HL-60 (cell line): ENCODE measurements at regions not wholly inside any gene's neighbourhood (a gene's known extent, or its start where the extent isn't known, plus 50 kb on each side); places are given as distances from the start of the nearest gene placed in this dataset.

Experiments used
- DNase-seq, 2 experiments: peaks; one replicate each; pipeline ENCODE4 v3.0.0-alpha.2; 2010 to 2020; ENCODE audit warnings: low read depth in 1 of 2, low spot score in 1 of 2
- H3K27ac ChIP-seq: fragments of 250-450 bp; sonication (Bioruptor Pico); replicated peaks from 2 replicates; pipeline ENCODE4 v1.5.1; 2020; ENCODE audit warnings: mild to moderate bottlenecking, moderate library complexity
- H3K27me3 ChIP-seq: fragments of 250-450 bp; sonication (Bioruptor Pico); 2 replicates; pipeline ENCODE4 v1.5.1; 2021; ENCODE audit warnings: mild to moderate bottlenecking, moderate library complexity; ENCODE audit not compliant: insufficient read depth, poor library complexity, severe bottlenecking
- H3K4me3 ChIP-seq: replicated peaks from 2 replicates; pipeline ENCODE4 v1.5.1; 2011; ENCODE audit warnings: mild to moderate bottlenecking, control low read depth, low read length; ENCODE audit not compliant: insufficient read depth
- GABPA ChIP-seq: IDR thresholded peaks from 2 replicates; pipeline ENCODE4 v1.6.1; 2012; ENCODE audit warnings: low read depth
- POLR2AphosphoS5 ChIP-seq: IDR thresholded peaks from 2 replicates; pipeline ENCODE4 v1.6.1; 2012; ENCODE audit warnings: low read depth
- SPI1 ChIP-seq: IDR thresholded peaks from 2 replicates; pipeline ENCODE4 v1.6.1; 2012; ENCODE audit warnings: low read depth, mild to moderate bottlenecking, borderline replicate concordance
- TF ChIP-seq, protein P1 (sequence below): IDR thresholded peaks from one replicate; pipeline ENCODE4 v1.5.1; 2011; ENCODE audit warnings: low read length, control low read depth, inconsistent platforms; ENCODE audit not compliant: insufficient read depth
- TF ChIP-seq, protein P2 (sequence below): IDR thresholded peaks from 2 replicates; pipeline ENCODE4 v1.6.1; 2012; ENCODE audit warnings: low read depth; ENCODE audit not compliant: insufficient replicate concordance

DNA sequence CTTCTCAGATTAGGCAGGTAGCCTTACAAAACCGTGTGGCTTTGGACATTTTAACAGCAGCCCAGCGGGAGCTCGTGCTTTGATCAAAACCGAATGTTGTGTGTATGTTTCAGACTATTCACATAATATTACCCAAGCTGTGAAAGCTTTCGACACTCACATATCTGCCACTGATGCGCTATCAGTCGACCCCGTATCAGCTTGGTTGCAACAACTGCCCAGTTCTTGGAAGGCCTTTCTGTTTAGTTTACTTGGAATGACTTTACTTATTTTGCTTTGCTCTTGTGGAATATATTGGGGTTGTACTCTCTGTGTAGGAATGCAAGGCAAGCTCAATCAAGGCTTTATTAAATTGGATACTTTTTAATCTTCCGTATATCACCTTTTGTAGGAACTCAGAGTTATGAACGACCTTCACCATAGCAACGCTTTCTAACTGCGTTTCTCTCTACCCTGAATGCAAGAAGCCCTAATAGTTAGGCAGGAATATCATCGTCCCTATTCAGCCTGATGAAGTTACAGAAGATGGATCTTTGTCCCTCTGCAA lies 107.5 kb downstream of the GLUD2 start:
- Histone ChIP-seq H3K27ac (no peak overlapping the region), H3K27me3 (no peaks in the 10 kb centered on the region), H3K4me3 (no peak overlapping the region)
- no peak for DNase-seq
- TF ChIP-seq, protein P1, sequence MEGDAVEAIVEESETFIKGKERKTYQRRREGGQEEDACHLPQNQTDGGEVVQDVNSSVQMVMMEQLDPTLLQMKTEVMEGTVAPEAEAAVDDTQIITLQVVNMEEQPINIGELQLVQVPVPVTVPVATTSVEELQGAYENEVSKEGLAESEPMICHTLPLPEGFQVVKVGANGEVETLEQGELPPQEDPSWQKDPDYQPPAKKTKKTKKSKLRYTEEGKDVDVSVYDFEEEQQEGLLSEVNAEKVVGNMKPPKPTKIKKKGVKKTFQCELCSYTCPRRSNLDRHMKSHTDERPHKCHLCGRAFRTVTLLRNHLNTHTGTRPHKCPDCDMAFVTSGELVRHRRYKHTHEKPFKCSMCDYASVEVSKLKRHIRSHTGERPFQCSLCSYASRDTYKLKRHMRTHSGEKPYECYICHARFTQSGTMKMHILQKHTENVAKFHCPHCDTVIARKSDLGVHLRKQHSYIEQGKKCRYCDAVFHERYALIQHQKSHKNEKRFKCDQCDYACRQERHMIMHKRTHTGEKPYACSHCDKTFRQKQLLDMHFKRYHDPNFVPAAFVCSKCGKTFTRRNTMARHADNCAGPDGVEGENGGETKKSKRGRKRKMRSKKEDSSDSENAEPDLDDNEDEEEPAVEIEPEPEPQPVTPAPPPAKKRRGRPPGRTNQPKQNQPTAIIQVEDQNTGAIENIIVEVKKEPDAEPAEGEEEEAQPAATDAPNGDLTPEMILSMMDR, result no peak
- TF ChIP-seq SPI1 (no peak), POLR2AphosphoS5 (no peak)

DNA sequence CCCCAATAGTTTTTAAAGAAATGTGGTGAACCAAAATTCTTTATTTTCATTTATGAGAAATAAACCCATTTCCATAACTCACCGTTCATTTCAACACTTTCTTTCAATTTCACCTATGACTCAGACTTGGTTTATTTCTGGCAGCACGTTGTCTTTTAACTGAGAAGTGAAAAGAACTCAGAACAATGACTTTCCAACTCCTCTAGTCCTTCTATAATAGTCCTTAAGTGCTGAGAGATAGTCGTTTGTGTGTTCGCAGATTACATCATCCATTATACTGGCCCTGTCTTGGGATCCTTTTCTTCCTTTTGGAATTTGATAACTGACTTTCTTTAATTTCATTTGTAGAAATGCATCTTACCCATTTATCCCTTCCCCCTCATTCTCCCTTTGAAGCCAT lies 113.6 kb downstream of the GLUD2 start:
- no peak for DNase-seq
- H3K27ac ChIP-seq, result no peak overlapping the region

DNA sequence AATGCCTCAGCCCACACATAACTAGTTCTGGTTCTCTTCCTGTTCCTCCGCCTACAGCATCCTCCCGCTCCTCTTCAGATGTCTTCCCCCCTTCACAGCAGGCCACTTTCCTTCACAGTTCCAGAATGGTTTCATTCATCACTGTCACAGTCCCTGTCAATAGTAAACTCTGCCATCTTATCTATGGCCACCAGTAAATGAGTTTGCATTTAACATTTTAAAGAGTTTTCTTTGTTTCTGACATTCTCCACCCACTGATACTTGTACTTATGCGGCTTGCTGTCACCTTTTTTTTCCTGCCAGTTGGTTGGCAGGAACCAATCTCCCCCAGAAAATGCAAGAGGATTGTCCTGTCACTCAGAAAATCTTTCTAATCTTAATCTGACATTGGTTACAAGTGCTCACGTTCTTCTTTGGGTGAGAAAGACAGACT lies 114.1 kb downstream of the GLUD2 start:
- TF ChIP-seq, protein P1, result no peak
- TF ChIP-seq POLR2AphosphoS5 (no peak), GABPA (no peak), SPI1 (no peak)
- TF ChIP-seq, protein P2, sequence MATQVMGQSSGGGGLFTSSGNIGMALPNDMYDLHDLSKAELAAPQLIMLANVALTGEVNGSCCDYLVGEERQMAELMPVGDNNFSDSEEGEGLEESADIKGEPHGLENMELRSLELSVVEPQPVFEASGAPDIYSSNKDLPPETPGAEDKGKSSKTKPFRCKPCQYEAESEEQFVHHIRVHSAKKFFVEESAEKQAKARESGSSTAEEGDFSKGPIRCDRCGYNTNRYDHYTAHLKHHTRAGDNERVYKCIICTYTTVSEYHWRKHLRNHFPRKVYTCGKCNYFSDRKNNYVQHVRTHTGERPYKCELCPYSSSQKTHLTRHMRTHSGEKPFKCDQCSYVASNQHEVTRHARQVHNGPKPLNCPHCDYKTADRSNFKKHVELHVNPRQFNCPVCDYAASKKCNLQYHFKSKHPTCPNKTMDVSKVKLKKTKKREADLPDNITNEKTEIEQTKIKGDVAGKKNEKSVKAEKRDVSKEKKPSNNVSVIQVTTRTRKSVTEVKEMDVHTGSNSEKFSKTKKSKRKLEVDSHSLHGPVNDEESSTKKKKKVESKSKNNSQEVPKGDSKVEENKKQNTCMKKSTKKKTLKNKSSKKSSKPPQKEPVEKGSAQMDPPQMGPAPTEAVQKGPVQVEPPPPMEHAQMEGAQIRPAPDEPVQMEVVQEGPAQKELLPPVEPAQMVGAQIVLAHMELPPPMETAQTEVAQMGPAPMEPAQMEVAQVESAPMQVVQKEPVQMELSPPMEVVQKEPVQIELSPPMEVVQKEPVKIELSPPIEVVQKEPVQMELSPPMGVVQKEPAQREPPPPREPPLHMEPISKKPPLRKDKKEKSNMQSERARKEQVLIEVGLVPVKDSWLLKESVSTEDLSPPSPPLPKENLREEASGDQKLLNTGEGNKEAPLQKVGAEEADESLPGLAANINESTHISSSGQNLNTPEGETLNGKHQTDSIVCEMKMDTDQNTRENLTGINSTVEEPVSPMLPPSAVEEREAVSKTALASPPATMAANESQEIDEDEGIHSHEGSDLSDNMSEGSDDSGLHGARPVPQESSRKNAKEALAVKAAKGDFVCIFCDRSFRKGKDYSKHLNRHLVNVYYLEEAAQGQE, result no peak
- no peak overlapping the region for H3K27ac ChIP-seq
- no peak for DNase-seq

More for the DNA sequence above, 113.6 kb downstream of the GLUD2 start:
- Histone ChIP-seq H3K4me3 (no peak overlapping the region), H3K27me3 (no peaks in the 10 kb centered on the region)
- TF ChIP-seq GABPA, result no peak
- TF ChIP-seq SPI1, result no peak
- TF ChIP-seq, protein P2, result no peak
- TF ChIP-seq, protein P1, result no peak
- TF ChIP-seq POLR2AphosphoS5, result no peak

DNA sequence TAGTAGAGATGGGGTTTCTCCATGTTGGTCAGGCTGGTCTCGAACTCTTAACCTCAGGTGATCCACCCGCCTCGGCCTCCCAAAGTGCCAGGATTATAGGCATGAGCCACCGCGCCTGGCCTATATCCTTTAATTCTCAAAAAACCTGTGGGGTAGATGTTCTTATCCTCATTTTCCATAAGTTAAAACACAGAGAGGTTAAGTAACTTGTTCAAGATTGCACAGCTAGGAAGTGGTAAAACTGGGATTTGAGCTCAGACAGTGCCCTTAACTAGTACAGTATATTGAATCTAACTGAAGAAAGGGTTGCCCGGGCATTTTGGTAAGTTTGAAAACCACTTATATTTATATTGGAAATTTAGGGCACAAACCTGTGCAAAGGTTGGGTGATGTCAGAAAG lies 116.0 kb downstream of the GLUD2 start:
- Histone ChIP-seq H3K4me3 (no peak overlapping the region), H3K27me3 (no peaks in the 10 kb centered on the region), H3K27ac (no peak overlapping the region)
- DNase-seq, result no peak
- TF ChIP-seq GABPA (no peak), POLR2AphosphoS5 (no peak), SPI1 (no peak)
- TF ChIP-seq, protein P1, result no peak
- TF ChIP-seq, protein P2, result no peak

More for the DNA sequence above, 114.1 kb downstream of the GLUD2 start:
- Histone ChIP-seq H3K4me3 (no peak overlapping the region), H3K27me3 (no peaks in the 10 kb centered on the region)
